ENCODE measurements at regions not wholly inside any gene's neighbourhood (a gene's known extent, or its start where the extent isn't known, plus 50 kb on each side); places are given as distances from the start of the nearest gene placed in this dataset.

GRCh38 chr6:146917979-146918378 is 286.2 kb upstream of the STXBP5 start:
- BruUV-seq (replicated peaks) = no TSS peak
- intact Hi-C loops (cut with micrococcal nuclease; ENCODE audit: unreplicated experiment) (no loop called here), in situ Hi-C loops (cut with HindIII; ENCODE audit: low pct_unique_long_range_greater_than_20kb, low sequenced_read_pairs) (no loop called here)
- ATAC-seq = no peak
- ChIA-PET POLR2A (no interaction called here), CTCF (no interaction called here)
- Histone ChIP-seq H3K9me3 (ENCODE audit: control insufficient read depth, insufficient read depth, low read depth, low read length) (peaks cover 16% of the 10 kb centered on the region; the same call in 1 of the 2 replicates), H3K4me1 (ENCODE audit: control insufficient read depth, insufficient read depth, low read length) (peaks cover 31% of the 10 kb centered on the region), H3K36me3 (ENCODE audit: control insufficient read depth, insufficient read depth, low read length) (no peaks in the 10 kb centered on the region), H3K27ac (ENCODE audit: low read length) (peak overlapping the region; percentile 99), H3K4me3 (ENCODE audit: low read depth in 2 of 2, low read length in 2 of 2) (no peak overlapping the region), H3K27me3 (ENCODE audit: control insufficient read depth, insufficient read depth, low read length) (no peaks in the 10 kb centered on the region)
- TF ChIP-seq, protein P1, sequence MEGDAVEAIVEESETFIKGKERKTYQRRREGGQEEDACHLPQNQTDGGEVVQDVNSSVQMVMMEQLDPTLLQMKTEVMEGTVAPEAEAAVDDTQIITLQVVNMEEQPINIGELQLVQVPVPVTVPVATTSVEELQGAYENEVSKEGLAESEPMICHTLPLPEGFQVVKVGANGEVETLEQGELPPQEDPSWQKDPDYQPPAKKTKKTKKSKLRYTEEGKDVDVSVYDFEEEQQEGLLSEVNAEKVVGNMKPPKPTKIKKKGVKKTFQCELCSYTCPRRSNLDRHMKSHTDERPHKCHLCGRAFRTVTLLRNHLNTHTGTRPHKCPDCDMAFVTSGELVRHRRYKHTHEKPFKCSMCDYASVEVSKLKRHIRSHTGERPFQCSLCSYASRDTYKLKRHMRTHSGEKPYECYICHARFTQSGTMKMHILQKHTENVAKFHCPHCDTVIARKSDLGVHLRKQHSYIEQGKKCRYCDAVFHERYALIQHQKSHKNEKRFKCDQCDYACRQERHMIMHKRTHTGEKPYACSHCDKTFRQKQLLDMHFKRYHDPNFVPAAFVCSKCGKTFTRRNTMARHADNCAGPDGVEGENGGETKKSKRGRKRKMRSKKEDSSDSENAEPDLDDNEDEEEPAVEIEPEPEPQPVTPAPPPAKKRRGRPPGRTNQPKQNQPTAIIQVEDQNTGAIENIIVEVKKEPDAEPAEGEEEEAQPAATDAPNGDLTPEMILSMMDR (IDR thresholded peaks at IDR 0.05) = no peak
- TF ChIP-seq TCF7L2 (IDR thresholded peaks at IDR 0.05; ENCODE audit: low read depth, low read length) = no peak
- TF ChIP-seq SIN3A (IDR thresholded peaks at IDR 0.05; ENCODE audit: borderline replicate concordance, insufficient read depth, low read depth, low read length) = no peak
- no peak for TF ChIP-seq POLR2AphosphoS5 (IDR thresholded peaks at IDR 0.05; ENCODE audit: low read depth, low read length)
- TF ChIP-seq REST (IDR thresholded peaks at IDR 0.05; ENCODE audit: insufficient read depth in 1 of 2, low read depth in 2 of 2, low read length in 1 of 2) = no peak
- no peak for DNase-seq (ENCODE audit: low read depth, low spot score)

DNA sequence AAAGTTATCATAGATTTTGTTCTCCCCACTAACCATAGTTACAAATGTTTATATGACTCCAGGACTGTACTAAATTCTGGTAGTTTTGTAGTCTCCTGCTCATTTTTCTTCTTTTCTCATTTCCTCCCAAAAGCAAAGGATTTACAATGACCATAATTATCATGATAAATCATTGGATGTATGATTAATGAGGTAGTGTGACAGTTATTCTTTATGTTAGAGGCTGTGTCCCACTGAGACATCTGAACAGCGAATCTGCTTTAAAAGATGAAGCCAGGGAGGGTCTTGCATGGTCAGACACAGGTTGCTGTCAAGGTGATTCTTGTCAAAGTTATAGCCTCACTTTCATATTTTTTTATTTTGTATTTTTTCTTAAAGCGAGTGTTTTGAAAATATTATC is 285.2 kb upstream of the STXBP5 start:
- Histone ChIP-seq H3K27ac (ENCODE audit: low read length) (peak overlapping the region; percentile 99; the same call in 1 of the 2 replicates), H3K36me3 (ENCODE audit: control insufficient read depth, insufficient read depth, low read length) (no peaks in the 10 kb centered on the region), H3K9me3 (ENCODE audit: control insufficient read depth, insufficient read depth, low read depth, low read length) (peaks cover 16% of the 10 kb centered on the region; the same call in 1 of the 2 replicates), H3K27me3 (ENCODE audit: control insufficient read depth, insufficient read depth, low read length) (no peaks in the 10 kb centered on the region), H3K4me3 (ENCODE audit: low read depth in 2 of 2, low read length in 2 of 2) (no peak overlapping the region), H3K4me1 (ENCODE audit: control insufficient read depth, insufficient read depth, low read length) (peaks cover 20% of the 10 kb centered on the region)
- BruUV-seq (replicated peaks) = no TSS peak
- TF ChIP-seq TCF7L2 (IDR thresholded peaks at IDR 0.05; ENCODE audit: low read depth, low read length) = no peak
- TF ChIP-seq SIN3A (IDR thresholded peaks at IDR 0.05; ENCODE audit: borderline replicate concordance, insufficient read depth, low read depth, low read length) = no peak
- TF ChIP-seq REST (IDR thresholded peaks at IDR 0.05; ENCODE audit: insufficient read depth in 1 of 2, low read depth in 2 of 2, low read length in 1 of 2) = no peak
- TF ChIP-seq, protein P1 (IDR thresholded peaks at IDR 0.05) = no peak
- TF ChIP-seq POLR2AphosphoS5 (IDR thresholded peaks at IDR 0.05; ENCODE audit: low read depth, low read length) = no peak
- ATAC-seq = no peak
- intact Hi-C loops (cut with micrococcal nuclease; ENCODE audit: unreplicated experiment) (no loop called here), in situ Hi-C loops (cut with HindIII; ENCODE audit: low pct_unique_long_range_greater_than_20kb, low sequenced_read_pairs) (no loop called here)
- DNase-seq (ENCODE audit: low read depth, low spot score) = no peak
- ChIA-PET CTCF (no interaction called here), POLR2A (no interaction called here)
